ENCODE measurements at regions not wholly inside any gene's neighbourhood (a gene's known extent, or its start where the extent isn't known, plus 50 kb on each side); places are given as distances from the start of the nearest gene placed in this dataset.
"Not testable (repeated sequence)": the region's sequence is repeated elsewhere in the genome, so short reads cannot be mapped to it uniquely, and the experiment has no call there.

GRCh38 chr6:134747197-134747596, 202.7 kb downstream of the ALDH8A1 start:
- TF ChIP-seq CTCF (conservative IDR thresholded peaks at IDR 0.05; ENCODE audit: low read length); EZH2phosphoT487 (IDR thresholded peaks at IDR 0.05; ENCODE audit: borderline replicate concordance): not testable (repeated sequence)

All from Loucy (cell line).